HEK293 (cell line): ENCODE measurements at regions not wholly inside any gene's neighbourhood (a gene's known extent, or its start where the extent isn't known, plus 50 kb on each side); places are given as distances from the start of the nearest gene placed in this dataset.

Source experiments
- KLF16 ChIP-seq: fragments of 450-650 bp; formaldehyde crosslinking; IDR thresholded peaks from 2 replicates; pipeline ENCODE4 v1.5.1; 2017; ENCODE audit warnings: missing biosample characterization, missing genetic modification characterization
- KLF7 ChIP-seq: fragments of 450-650 bp; formaldehyde crosslinking; IDR thresholded peaks from 2 replicates; pipeline ENCODE4 v1.5.1; 2016; ENCODE audit warnings: missing biosample characterization, missing genetic modification characterization, borderline replicate concordance
- ZFP3 ChIP-seq: fragments of 450-650 bp; formaldehyde crosslinking; IDR thresholded peaks from 2 replicates; pipeline ENCODE4 v1.5.1; 2016; ENCODE audit warnings: low read depth, missing biosample characterization, missing genetic modification characterization
- ZNF114 ChIP-seq: fragments of 450-650 bp; formaldehyde crosslinking; IDR thresholded peaks from 2 replicates; pipeline ENCODE4 v1.5.0; 2017; ENCODE audit warnings: missing biosample characterization, missing genetic modification characterization
- ZNF121 ChIP-seq: fragments of 450-650 bp; formaldehyde crosslinking; IDR thresholded peaks from 2 replicates; pipeline ENCODE4 v1.5.1; 2016; ENCODE audit warnings: missing biosample characterization, missing genetic modification characterization
- ZNF146 ChIP-seq: fragments of 450-650 bp; formaldehyde crosslinking; IDR thresholded peaks from 2 replicates; pipeline ENCODE4 v1.5.1; 2016; ENCODE audit warnings: missing biosample characterization, missing genetic modification characterization
- ZNF155 ChIP-seq: fragments of 450-650 bp; formaldehyde crosslinking; IDR thresholded peaks from 2 replicates; pipeline ENCODE4 v1.5.1; 2016; ENCODE audit warnings: missing biosample characterization, missing genetic modification characterization
- ZNF174 ChIP-seq: fragments of 450-650 bp; formaldehyde crosslinking; IDR thresholded peaks from 2 replicates; pipeline ENCODE4 v1.5.0; 2017; ENCODE audit warnings: missing biosample characterization, mild to moderate bottlenecking, missing genetic modification characterization
- ZNF19 ChIP-seq: fragments of 450-650 bp; formaldehyde crosslinking; IDR thresholded peaks from 2 replicates; pipeline ENCODE4; 2016; ENCODE audit warnings: missing biosample characterization, missing genetic modification characterization, low read depth
- ZNF202 ChIP-seq: fragments of 450-650 bp; formaldehyde crosslinking; IDR thresholded peaks from 2 replicates; pipeline ENCODE4 v1.5.1; 2016; ENCODE audit warnings: missing biosample characterization, missing genetic modification characterization, borderline replicate concordance
- ZNF214 ChIP-seq: fragments of 450-650 bp; formaldehyde crosslinking; IDR thresholded peaks from 2 replicates; pipeline ENCODE4 v1.5.1; 2017; ENCODE audit warnings: missing biosample characterization, mild to moderate bottlenecking, missing genetic modification characterization, borderline replicate concordance
- ZNF239 ChIP-seq: fragments of 450-650 bp; formaldehyde crosslinking; IDR thresholded peaks from 2 replicates; pipeline ENCODE4 v1.5.1; 2016; ENCODE audit warnings: missing biosample characterization, missing genetic modification characterization
- ZNF341 ChIP-seq: fragments of 450-650 bp; formaldehyde crosslinking; IDR thresholded peaks from 2 replicates; pipeline ENCODE4; 2016; ENCODE audit warnings: low read depth, missing biosample characterization, missing genetic modification characterization
- ZNF391 ChIP-seq: fragments of 450-650 bp; formaldehyde crosslinking; IDR thresholded peaks from 2 replicates; pipeline ENCODE4 v1.5.1; 2016; ENCODE audit warnings: low read depth, missing biosample characterization, missing genetic modification characterization, borderline replicate concordance
- ZNF423 ChIP-seq: fragments of 450-650 bp; formaldehyde crosslinking; IDR thresholded peaks from 2 replicates; pipeline ENCODE4 v1.5.1; 2016; ENCODE audit warnings: missing biosample characterization, missing genetic modification characterization
- ZNF596 ChIP-seq: fragments of 450-650 bp; IDR thresholded peaks from 2 replicates; pipeline ENCODE4 v1.5.0; 2018; ENCODE audit warnings: missing biosample characterization, mild to moderate bottlenecking, missing genetic modification characterization, moderate library complexity
- ZNF626 ChIP-seq: fragments of 450-650 bp; sonication (Bioruptor Pico); formaldehyde crosslinking; IDR thresholded peaks from 2 replicates; pipeline ENCODE4 v1.5.1; 2018; ENCODE audit warnings: missing biosample characterization, missing genetic modification characterization, inconsistent platforms
- ZNF629 ChIP-seq: fragments of 450-650 bp; formaldehyde crosslinking; IDR thresholded peaks from 2 replicates; pipeline ENCODE4 v1.5.1; 2017; ENCODE audit warnings: missing biosample characterization, missing genetic modification characterization
- ZNF707 ChIP-seq: fragments of 450-650 bp; formaldehyde crosslinking; IDR thresholded peaks from 2 replicates; pipeline ENCODE4 v1.5.1; 2016; ENCODE audit warnings: missing biosample characterization, missing genetic modification characterization
- ZNF777 ChIP-seq: fragments of 450-650 bp; formaldehyde crosslinking; IDR thresholded peaks from 2 replicates; pipeline ENCODE4 v1.5.1; 2017; ENCODE audit warnings: missing biosample characterization, missing genetic modification characterization, borderline replicate concordance
- ZNF792 ChIP-seq: fragments of 450-650 bp; formaldehyde crosslinking; IDR thresholded peaks from 2 replicates; pipeline ENCODE4 v1.5.1; 2016; ENCODE audit warnings: missing biosample characterization, missing genetic modification characterization
- TF ChIP-seq, protein P1 (sequence below): fragments of 450-650 bp; formaldehyde crosslinking; conservative IDR thresholded peaks from 2 replicates; pipeline ENCODE4 v1.5.1; 2016; ENCODE audit warnings: low read depth, missing biosample characterization, missing genetic modification characterization
- TF ChIP-seq, protein P2 (sequence below): fragments of 450-650 bp; formaldehyde crosslinking; IDR thresholded peaks from 2 replicates; pipeline ENCODE4 v1.5.1; 2016; ENCODE audit warnings: missing biosample characterization, missing genetic modification characterization, borderline replicate concordance
- TF ChIP-seq, protein P3 (sequence below): sonication (generic); formaldehyde crosslinking; IDR thresholded peaks from 2 replicates; pipeline ENCODE4 v1.8.1; 2022; ENCODE audit warnings: mild to moderate bottlenecking, moderate library complexity, missing genetic modification reagents
- TF ChIP-seq, protein P4 (sequence below): fragments of 450-650 bp; formaldehyde crosslinking; IDR thresholded peaks from 2 replicates; pipeline ENCODE4 v1.5.1; 2017; ENCODE audit warnings: missing biosample characterization, missing genetic modification characterization
- TF ChIP-seq, protein P5 (sequence below): fragments of 450-650 bp; formaldehyde crosslinking; IDR thresholded peaks from 2 replicates; pipeline ENCODE4 v1.5.1; 2016; ENCODE audit warnings: missing biosample characterization, missing genetic modification characterization
- TF ChIP-seq, protein P6 (sequence below): fragments of 450-650 bp; formaldehyde crosslinking; IDR thresholded peaks from 2 replicates; pipeline ENCODE4 v1.5.1; 2016; ENCODE audit warnings: missing biosample characterization, missing genetic modification characterization

DNA sequence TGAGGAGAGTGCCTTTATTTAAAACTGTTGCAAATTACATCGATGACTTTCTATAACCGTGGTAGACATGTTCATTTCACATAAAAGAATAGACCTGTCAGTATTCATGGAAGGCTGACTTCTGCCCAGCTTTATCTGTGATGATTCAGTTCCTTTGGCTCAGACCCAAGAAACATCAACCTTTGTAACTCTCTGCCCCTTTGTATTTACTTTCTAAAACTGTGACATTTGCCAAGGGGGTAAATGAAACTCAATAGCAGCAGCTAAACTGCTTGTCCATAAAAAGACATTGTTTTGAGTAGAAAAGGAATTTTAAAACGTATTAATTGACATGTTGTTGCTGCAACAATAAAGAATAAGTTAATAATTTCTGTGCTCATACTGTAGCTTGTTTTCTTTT, 137.8 kb upstream of the ANKH start (continued):
- no peak for TF ChIP-seq ZNF174 (tag by site-specific recombination)
- TF ChIP-seq ZNF239 (tag by site-specific recombination), result no peak
- TF ChIP-seq ZFP3, result no peak
- no peak for TF ChIP-seq ZNF155 (tag by site-specific recombination)
- TF ChIP-seq ZNF114 (tag by site-specific recombination), result no peak
- TF ChIP-seq, protein P1, sequence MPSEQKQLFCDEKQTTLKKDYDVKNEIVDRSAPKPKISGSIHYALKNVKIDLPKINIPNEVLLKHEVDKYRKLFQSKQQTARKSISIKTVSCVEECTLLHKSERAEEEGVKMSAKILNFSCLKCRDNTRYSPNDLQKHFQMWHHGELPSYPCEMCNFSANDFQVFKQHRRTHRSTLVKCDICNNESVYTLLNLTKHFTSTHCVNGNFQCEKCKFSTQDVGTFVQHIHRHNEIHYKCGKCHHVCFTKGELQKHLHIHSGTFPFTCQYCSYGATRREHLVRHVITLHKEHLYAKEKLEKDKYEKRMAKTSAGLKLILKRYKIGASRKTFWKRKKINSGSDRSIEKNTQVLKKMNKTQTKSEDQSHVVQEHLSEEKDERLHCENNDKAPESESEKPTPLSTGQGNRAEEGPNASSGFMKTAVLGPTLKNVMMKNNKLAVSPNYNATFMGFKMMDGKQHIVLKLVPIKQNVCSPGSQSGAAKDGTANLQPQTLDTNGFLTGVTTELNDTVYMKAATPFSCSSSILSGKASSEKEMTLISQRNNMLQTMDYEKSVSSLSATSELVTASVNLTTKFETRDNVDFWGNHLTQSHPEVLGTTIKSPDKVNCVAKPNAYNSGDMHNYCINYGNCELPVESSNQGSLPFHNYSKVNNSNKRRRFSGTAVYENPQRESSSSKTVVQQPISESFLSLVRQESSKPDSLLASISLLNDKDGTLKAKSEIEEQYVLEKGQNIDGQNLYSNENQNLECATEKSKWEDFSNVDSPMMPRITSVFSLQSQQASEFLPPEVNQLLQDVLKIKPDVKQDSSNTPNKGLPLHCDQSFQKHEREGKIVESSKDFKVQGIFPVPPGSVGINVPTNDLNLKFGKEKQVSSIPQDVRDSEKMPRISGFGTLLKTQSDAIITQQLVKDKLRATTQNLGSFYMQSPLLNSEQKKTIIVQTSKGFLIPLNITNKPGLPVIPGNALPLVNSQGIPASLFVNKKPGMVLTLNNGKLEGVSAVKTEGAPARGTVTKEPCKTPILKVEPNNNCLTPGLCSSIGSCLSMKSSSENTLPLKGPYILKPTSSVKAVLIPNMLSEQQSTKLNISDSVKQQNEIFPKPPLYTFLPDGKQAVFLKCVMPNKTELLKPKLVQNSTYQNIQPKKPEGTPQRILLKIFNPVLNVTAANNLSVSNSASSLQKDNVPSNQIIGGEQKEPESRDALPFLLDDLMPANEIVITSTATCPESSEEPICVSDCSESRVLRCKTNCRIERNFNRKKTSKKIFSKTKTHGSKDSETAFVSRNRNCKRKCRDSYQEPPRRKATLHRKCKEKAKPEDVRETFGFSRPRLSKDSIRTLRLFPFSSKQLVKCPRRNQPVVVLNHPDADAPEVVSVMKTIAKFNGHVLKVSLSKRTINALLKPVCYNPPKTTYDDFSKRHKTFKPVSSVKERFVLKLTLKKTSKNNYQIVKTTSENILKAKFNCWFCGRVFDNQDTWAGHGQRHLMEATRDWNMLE (tag by site-specific recombination), result no peak
- no peak for TF ChIP-seq ZNF792 (tag by site-specific recombination)
- peak; percentile 87 for TF ChIP-seq ZNF629 (tag by site-specific recombination)
- TF ChIP-seq, protein P2, sequence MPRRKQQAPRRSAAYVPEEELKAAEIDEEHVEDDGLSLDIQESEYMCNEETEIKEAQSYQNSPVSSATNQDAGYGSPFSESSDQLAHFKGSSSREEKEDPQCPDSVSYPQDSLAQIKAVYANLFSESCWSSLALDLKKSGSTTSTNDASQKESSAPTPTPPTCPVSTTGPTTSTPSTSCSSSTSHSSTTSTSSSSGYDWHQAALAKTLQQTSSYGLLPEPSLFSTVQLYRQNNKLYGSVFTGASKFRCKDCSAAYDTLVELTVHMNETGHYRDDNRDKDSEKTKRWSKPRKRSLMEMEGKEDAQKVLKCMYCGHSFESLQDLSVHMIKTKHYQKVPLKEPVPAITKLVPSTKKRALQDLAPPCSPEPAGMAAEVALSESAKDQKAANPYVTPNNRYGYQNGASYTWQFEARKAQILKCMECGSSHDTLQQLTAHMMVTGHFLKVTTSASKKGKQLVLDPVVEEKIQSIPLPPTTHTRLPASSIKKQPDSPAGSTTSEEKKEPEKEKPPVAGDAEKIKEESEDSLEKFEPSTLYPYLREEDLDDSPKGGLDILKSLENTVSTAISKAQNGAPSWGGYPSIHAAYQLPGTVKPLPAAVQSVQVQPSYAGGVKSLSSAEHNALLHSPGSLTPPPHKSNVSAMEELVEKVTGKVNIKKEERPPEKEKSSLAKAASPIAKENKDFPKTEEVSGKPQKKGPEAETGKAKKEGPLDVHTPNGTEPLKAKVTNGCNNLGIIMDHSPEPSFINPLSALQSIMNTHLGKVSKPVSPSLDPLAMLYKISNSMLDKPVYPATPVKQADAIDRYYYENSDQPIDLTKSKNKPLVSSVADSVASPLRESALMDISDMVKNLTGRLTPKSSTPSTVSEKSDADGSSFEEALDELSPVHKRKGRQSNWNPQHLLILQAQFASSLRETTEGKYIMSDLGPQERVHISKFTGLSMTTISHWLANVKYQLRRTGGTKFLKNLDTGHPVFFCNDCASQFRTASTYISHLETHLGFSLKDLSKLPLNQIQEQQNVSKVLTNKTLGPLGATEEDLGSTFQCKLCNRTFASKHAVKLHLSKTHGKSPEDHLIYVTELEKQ (tag by site-specific recombination), result peak; percentile 85
- TF ChIP-seq KLF16 (tag by site-specific recombination), result no peak
- no peak for TF ChIP-seq ZNF707 (tag by site-specific recombination)
- no peak for TF ChIP-seq ZNF19 (tag by site-specific recombination)
- TF ChIP-seq ZNF214 (tag by site-specific recombination), result no peak
- no peak for TF ChIP-seq ZNF777
- TF ChIP-seq, protein P3, sequence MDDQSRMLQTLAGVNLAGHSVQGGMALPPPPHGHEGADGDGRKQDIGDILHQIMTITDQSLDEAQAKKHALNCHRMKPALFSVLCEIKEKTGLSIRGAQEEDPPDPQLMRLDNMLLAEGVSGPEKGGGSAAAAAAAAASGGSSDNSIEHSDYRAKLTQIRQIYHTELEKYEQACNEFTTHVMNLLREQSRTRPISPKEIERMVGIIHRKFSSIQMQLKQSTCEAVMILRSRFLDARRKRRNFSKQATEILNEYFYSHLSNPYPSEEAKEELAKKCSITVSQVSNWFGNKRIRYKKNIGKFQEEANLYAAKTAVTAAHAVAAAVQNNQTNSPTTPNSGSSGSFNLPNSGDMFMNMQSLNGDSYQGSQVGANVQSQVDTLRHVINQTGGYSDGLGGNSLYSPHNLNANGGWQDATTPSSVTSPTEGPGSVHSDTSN (CRISPR knock-in tag), result no peak
- TF ChIP-seq ZNF423 (tag by site-specific recombination), result no peak
- no peak for TF ChIP-seq ZNF391
- peak; percentile 76; the same call in 1 of the 2 replicates for TF ChIP-seq ZNF626 (tag by site-specific recombination)
- no peak for TF ChIP-seq ZNF202
- no peak for TF ChIP-seq ZNF341
- TF ChIP-seq, protein P4, sequence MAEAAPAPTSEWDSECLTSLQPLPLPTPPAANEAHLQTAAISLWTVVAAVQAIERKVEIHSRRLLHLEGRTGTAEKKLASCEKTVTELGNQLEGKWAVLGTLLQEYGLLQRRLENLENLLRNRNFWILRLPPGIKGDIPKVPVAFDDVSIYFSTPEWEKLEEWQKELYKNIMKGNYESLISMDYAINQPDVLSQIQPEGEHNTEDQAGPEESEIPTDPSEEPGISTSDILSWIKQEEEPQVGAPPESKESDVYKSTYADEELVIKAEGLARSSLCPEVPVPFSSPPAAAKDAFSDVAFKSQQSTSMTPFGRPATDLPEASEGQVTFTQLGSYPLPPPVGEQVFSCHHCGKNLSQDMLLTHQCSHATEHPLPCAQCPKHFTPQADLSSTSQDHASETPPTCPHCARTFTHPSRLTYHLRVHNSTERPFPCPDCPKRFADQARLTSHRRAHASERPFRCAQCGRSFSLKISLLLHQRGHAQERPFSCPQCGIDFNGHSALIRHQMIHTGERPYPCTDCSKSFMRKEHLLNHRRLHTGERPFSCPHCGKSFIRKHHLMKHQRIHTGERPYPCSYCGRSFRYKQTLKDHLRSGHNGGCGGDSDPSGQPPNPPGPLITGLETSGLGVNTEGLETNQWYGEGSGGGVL (tag by site-specific recombination), result 0 out of 2 replicates have a peak, but pooled peaks have one; percentile 13
- TF ChIP-seq, protein P5, sequence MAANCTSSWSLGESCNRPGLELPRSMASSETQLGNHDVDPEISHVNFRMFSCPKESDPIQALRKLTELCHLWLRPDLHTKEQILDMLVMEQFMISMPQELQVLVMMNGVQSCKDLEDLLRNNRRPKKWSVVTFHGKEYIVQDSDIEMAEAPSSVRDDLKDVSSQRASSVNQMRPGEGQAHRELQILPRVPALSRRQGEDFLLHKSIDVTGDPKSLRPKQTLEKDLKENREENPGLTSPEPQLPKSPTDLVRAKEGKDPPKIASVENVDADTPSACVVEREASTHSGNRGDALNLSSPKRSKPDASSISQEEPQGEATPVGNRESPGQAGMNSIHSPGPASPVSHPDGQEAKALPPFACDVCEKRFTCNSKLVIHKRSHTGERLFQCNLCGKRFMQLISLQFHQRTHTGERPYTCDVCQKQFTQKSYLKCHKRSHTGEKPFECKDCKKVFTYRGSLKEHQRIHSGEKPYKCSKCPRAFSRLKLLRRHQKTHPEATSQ, result no peak
- no peak for TF ChIP-seq ZNF596 (tag by site-specific recombination)
- no peak for TF ChIP-seq KLF7 (tag by site-specific recombination)
- TF ChIP-seq ZNF121, result no peak
- TF ChIP-seq, protein P6, sequence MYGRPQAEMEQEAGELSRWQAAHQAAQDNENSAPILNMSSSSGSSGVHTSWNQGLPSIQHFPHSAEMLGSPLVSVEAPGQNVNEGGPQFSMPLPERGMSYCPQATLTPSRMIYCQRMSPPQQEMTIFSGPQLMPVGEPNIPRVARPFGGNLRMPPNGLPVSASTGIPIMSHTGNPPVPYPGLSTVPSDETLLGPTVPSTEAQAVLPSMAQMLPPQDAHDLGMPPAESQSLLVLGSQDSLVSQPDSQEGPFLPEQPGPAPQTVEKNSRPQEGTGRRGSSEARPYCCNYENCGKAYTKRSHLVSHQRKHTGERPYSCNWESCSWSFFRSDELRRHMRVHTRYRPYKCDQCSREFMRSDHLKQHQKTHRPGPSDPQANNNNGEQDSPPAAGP (tag by site-specific recombination), result no peak
- no peak for TF ChIP-seq ZNF146
